Osteoblast (primary cell): ENCODE measurements at regions not wholly inside any gene's neighbourhood (a gene's known extent, or its start where the extent isn't known, plus 50 kb on each side); places are given as distances from the start of the nearest gene placed in this dataset.

Experiments
- DNase-seq: peaks from one replicate; pipeline ENCODE4 v3.0.0; 2011; ENCODE audit warnings: low spot score, mixed read lengths; ENCODE audit not compliant: insufficient read length; ENCODE audit errors: missing footprints
- H2AFZ ChIP-seq: 2 replicates; pipeline ENCODE4 v1.6.0; 2011; ENCODE audit warnings: mild to moderate bottlenecking, low read length
- H3K27ac ChIP-seq: 2 replicates; pipeline ENCODE4 v1.5.1; 2011; ENCODE audit warnings: mild to moderate bottlenecking, low read depth, low read length, moderate library complexity
- H3K27me3 ChIP-seq: 2 replicates; pipeline ENCODE4 v1.6.0; 2012; ENCODE audit warnings: mild to moderate bottlenecking, control low read depth, inconsistent platforms, low read length, moderate library complexity; ENCODE audit not compliant: insufficient read depth
- H3K36me3 ChIP-seq: 2 replicates; pipeline ENCODE4 v1.5.1; 2011; ENCODE audit warnings: mild to moderate bottlenecking, low read length, control low read depth, moderate library complexity; ENCODE audit not compliant: insufficient read depth
- H3K4me1 ChIP-seq: 2 replicates; pipeline ENCODE4 v1.5.1; 2011; ENCODE audit warnings: mild to moderate bottlenecking, low read length, control low read depth, moderate library complexity; ENCODE audit not compliant: insufficient read depth
- H3K4me2 ChIP-seq: 2 replicates; pipeline ENCODE4 v1.6.0; 2011; ENCODE audit warnings: mild to moderate bottlenecking, low read length; ENCODE audit not compliant: insufficient read depth
- H3K4me3 ChIP-seq: fragments of 200-600 bp; sonication (generic); 3 replicates; pipeline ENCODE4 v1.5.1; 2012; ENCODE audit warnings: mild to moderate bottlenecking, low read length, inconsistent platforms; ENCODE audit not compliant: insufficient read depth
- H3K79me2 ChIP-seq: 2 replicates; pipeline ENCODE4 v1.6.0; 2012; ENCODE audit warnings: mild to moderate bottlenecking, low read length, control low read depth, inconsistent platforms; ENCODE audit not compliant: insufficient read depth
- H3K9me3 ChIP-seq: 2 replicates; pipeline ENCODE4 v1.5.1; 2011; ENCODE audit warnings: low read depth, low read length, control low read depth
- H4K20me1 ChIP-seq: 2 replicates; pipeline ENCODE4 v1.6.0; 2012; ENCODE audit warnings: mild to moderate bottlenecking, low read length, control low read depth; ENCODE audit not compliant: insufficient read depth
- CTCF ChIP-seq: IDR thresholded peaks from 2 replicates; pipeline ENCODE4 v1.5.1; 2011; ENCODE audit warnings: mild to moderate bottlenecking, low read depth, low read length, moderate library complexity; ENCODE audit errors: extremely low read depth

DNA sequence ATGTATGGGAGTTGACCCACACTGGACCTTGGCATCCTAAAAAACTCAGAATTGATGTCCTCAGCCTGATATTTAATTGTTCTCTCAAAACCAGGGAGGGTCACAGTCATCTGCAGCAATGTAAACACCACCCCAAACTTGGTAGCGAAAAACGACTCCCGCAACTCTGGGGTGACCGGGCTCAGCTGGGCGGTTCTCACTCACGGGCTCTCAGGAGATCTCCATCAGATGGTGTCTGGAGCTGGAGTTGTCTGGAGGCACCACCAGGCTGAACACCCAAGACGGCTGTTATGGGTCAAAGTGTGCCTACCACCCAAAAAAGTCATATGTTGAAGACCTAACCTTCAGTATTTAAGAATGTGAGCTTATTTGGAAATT is 50.9 kb upstream of the NXT1 start:
- no peak overlapping the region for H3K27ac ChIP-seq
- no peaks in the 10 kb centered on the region for H3K36me3 ChIP-seq
- H3K27me3 ChIP-seq: peaks cover 50% of the 10 kb centered on the region
- H2AFZ ChIP-seq: no peak overlapping the region
- no peak overlapping the region for H3K4me3 ChIP-seq
- no peaks in the 10 kb centered on the region for H4K20me1 ChIP-seq
- no peaks in the 10 kb centered on the region for H3K9me3 ChIP-seq
- TF ChIP-seq CTCF: no peak
- no peaks in the 10 kb centered on the region for H3K79me2 ChIP-seq
- no peak for DNase-seq
- no peak overlapping the region for H3K4me2 ChIP-seq
- H3K4me1 ChIP-seq: no peaks in the 10 kb centered on the region

GRCh38 chr20:23298926-23299672 is 51.5 kb upstream of the NXT1 start:
- Histone ChIP-seq H3K4me1 (no peaks in the 10 kb centered on the region), H3K27ac (no peak overlapping the region), H3K27me3 (peaks cover 50% of the 10 kb centered on the region), H3K4me3 (no peak overlapping the region), H3K4me2 (no peak overlapping the region), H3K9me3 (no peaks in the 10 kb centered on the region), H4K20me1 (no peaks in the 10 kb centered on the region), H3K36me3 (no peaks in the 10 kb centered on the region), H3K79me2 (no peaks in the 10 kb centered on the region), H2AFZ (no peak overlapping the region)
- TF ChIP-seq CTCF: no peak
- no peak for DNase-seq

DNA sequence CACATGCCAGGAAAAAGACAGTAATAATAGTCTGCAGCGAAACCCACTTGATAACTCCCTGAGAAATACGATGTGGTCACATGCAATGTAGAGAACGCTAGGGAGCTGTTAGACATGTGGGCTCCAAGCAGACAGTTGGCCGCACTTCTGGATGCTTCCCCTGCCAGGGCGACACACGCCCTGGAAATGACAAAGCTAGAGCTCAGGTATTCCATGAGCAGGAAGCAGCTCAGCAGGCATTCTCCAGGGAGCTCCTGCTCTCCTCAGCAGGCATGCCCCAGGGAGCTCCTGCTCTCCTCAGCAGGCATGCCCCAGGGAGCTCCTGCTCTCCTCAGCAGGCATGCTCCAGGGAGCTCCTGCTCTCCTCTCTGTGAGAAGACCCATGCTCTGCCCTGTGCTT is 52.4 kb upstream of the NXT1 start:
- no peak overlapping the region for H3K4me3 ChIP-seq
- H3K27ac ChIP-seq: no peak overlapping the region
- no peaks in the 10 kb centered on the region for H3K36me3 ChIP-seq
- TF ChIP-seq CTCF: no peak
- H3K4me2 ChIP-seq: no peak overlapping the region
- no peaks in the 10 kb centered on the region for H4K20me1 ChIP-seq
- peak; percentile 74 for DNase-seq
- no peaks in the 10 kb centered on the region for H3K9me3 ChIP-seq
- no peaks in the 10 kb centered on the region for H3K79me2 ChIP-seq
- H3K27me3 ChIP-seq: peaks cover 45% of the 10 kb centered on the region
- H3K4me1 ChIP-seq: no peaks in the 10 kb centered on the region
- H2AFZ ChIP-seq: no peak overlapping the region

DNA sequence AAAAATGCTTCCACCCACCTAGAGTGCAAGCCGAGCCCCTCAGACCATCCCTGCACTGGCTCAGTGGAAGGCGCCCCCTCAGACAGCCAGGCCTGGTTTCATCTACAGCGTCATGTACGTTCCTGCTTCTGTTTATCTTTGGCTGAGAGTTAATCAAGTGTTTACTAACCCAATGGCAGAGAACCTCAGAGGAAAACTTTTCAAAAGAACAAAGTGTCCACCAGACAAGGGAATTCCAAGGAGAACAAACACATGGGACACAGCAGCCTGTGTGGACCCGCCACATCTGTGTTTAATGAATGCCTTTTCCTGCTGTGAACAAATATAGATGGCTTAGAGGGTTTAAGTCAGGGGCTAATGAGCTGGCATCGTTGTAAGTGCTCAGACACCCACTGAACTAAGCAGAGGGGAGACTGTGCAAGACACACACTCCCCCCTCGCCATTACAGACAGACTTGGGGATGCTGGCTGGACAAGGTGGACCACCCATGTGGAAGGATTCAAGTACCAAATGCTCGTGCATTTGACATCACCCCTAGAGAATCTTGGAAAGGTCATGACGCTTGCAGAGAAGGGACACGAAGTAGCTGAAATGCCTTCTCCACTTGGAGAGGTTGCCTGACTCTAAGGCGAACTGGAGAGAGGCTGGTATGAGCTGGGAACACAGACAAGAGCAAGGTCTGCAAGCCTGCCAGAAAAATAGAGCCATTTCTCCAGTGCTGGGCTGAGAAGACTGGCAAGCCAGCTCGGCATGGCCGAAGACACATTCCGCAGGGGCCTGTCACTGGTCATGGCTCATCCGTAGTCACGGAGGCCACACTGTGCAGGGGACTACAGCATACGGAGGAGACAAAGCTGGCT is 53.5 kb upstream of the NXT1 start:
- no peak for DNase-seq
- Histone ChIP-seq H2AFZ (no peak overlapping the region), H3K27me3 (peaks cover 41% of the 10 kb centered on the region), H3K4me3 (no peak overlapping the region), H4K20me1 (no peaks in the 10 kb centered on the region), H3K4me2 (no peak overlapping the region), H3K27ac (no peak overlapping the region), H3K79me2 (no peaks in the 10 kb centered on the region), H3K36me3 (no peaks in the 10 kb centered on the region), H3K9me3 (no peaks in the 10 kb centered on the region), H3K4me1 (no peaks in the 10 kb centered on the region)
- TF ChIP-seq CTCF: no peak
